Effector CD4-positive, alpha-beta T cell (primary cell): ENCODE measurements at regions not wholly inside any gene's neighbourhood (a gene's known extent, or its start where the extent isn't known, plus 50 kb on each side); places are given as distances from the start of the nearest gene placed in this dataset.
"Not testable (repeated sequence)": the region's sequence is repeated elsewhere in the genome, so short reads cannot be mapped to it uniquely, and the experiment has no call there.

Experiments
- DNase-seq: peaks from one replicate; pipeline ENCODE4 v3.0.0-alpha.2; 2020

- no peak for DNase-seq
Observed at GRCh38 chr6:133758815-133759335, 130.0 kb upstream of the TCF21 start.

GRCh38 chr6:133759524-133759923, 129.4 kb upstream of the TCF21 start:
- no peak for DNase-seq

DNA sequence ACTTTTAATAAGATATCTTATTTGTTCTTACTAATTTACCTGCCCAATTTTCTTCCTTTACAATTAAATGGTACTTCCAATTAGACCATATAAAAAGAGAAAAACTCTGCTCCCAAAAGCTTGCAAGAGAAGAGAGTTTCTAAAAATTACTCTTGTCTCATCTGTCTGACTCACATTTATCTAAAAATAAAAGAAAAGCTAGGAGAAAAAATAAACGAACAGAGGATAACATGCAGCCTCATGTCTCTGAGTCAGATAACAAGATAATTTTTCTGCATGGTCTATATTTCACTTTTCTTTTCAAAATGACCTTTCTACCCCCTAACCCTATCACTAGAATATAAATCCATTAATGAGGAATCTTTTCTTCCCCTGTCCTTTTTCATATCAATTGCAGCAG, 127.2 kb upstream of the TCF21 start:
- no peak for DNase-seq

GRCh38 chr6:133764008-133764753, 124.7 kb upstream of the TCF21 start:
- no peak for DNase-seq

DNA sequence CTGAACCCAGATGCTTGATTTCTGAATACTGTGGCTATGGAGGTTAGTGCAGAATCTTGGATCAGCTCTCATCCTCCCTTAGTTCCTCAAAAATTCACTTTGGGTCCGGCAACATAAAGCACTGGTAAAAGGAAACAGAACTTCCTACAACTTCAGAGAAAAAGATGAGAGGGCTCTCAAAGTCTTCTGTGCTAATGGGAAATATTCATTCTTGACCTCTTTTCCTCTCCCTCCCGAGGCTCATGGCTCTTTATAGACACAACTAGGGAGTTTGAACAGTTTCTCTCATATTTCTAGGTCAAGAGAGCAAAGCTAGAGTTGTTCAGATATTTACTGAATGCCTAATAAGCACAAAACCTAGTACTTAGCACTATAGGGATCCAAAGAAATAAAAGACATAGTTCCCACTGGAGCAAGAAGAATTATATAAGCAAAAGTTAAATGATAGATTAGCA, 124.1 kb upstream of the TCF21 start:
- no peak for DNase-seq

DNA sequence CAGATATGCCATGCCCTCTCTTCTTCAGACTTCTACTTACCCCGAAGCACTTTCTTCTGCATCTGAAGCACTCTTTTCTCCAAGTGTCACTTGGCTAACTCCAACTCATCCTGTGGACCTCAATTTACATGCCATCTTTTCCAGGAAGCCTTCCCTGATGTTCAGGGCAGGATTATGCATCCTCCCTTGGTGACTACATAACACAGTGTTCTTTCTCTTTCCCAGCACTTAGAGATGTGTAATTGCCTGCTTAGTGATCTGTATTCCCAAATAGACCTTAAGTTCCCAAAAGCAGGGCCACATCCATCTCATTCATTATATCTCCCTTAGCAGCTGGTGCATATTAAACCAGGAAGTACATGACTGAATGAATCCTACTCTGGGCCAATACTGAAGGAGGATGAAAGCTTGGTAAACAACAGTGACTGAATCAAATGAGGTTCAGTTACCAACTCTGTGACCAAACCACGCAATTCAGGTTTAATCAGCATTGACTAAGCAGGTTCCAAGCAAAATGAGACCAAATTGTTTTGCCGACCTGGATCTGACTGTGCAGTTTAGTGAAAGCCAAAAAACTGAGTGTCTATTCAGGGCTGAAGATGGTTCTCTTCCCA, 121.4 kb upstream of the TCF21 start:
- no peak for DNase-seq

- DNase-seq: no peak
Observed at GRCh38 chr6:133768656-133769295, 120.1 kb upstream of the TCF21 start.

GRCh38 chr6:133769463-133769862, 119.5 kb upstream of the TCF21 start:
- no peak for DNase-seq

GRCh38 chr6:133772567-133772966, 116.3 kb upstream of the TCF21 start:
- DNase-seq: no peak

DNA sequence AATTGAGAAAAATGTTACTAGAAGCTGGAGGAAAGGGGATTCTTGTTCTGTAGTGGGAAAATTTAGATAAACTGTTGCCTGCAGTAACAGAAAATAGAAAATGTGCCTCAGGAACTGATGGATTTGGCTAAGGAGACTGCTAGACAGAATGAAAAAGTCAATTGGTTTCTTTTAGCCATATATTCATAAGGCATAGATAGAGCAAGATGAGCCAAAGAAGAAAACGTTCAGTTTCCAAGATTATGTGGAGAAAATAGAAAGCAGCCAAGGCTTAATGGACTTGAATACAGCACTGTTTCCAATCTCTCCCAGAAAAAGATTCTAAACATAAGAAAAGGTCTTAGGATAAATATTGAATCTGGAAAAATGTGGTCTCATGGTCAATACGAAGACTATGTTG, 115.1 kb upstream of the TCF21 start:
- no peak for DNase-seq

DNA sequence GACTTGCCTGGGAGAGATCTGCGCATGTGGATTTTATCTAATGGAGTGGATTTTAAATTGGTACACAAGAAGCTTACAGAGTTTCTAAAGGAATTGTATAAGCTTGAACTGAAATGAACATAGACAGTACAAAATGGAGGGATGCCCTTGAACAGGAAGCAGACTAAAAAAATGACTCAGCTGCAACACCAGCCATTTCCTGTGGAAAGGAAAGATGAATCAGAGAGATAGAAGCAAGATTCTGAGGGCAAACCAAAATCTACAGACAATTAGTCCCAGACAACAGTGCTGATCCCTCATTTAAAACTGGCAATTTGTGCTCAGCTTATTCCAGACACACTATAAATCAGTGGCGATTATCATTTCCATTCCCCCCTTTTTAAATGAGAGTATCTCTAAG, 114.6 kb upstream of the TCF21 start:
- DNase-seq: no peak

DNA sequence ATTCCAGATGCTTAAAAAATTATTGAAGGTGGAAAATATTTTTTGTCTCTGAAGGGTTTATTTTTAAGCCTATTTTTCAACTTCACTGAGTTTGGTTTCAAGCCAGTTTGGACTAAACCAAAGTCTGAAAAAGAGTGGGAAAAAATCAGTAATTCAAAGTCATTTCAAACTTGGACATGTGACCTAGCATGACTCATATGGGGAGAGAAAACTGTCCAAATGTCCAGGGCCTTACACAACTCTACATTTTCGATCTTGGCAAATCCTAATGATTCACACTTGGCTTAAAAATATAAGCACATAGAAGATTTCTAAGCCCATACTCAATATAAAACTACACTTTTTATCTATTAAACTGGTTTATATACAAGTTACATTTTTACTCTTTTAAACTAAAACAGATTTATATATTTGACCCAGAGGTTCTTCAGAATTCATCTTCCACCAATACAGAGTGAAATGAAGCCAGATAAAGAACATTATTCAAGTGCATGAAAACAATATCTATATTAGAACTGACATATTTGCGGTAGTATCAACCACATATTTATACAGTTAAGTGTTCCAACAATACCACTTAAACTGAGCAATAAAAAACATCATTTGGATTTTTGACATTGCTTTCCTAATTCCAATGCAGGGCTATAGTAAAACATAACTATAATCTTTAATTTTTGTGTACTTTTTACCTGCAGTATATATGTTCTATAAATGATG, 110.3 kb upstream of the TCF21 start:
- no peak for DNase-seq

GRCh38 chr6:133779916-133780695, 108.8 kb upstream of the TCF21 start:
- DNase-seq: no peak

DNA sequence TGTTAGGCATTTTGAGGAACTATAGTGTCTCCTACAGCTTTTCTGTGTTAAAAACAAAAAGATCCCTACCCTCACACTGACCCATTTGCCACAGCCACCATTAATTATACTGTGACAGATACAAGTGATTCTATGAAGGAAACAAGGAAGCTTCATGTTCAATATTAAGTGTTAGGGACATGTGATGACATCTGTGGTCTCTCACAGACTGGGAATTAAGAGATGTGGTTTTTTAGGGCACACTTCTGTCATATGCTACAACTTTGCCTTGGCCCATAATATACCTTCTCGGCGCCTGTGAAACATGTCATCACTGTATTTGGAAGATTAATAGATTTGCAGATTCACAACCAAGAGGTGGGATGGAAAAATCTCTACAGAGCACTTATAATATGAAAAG, 102.9 kb upstream of the TCF21 start:
- no peak for DNase-seq

- no peak for DNase-seq
Observed at GRCh38 chr6:133787122-133787521, 101.8 kb upstream of the TCF21 start.

DNA sequence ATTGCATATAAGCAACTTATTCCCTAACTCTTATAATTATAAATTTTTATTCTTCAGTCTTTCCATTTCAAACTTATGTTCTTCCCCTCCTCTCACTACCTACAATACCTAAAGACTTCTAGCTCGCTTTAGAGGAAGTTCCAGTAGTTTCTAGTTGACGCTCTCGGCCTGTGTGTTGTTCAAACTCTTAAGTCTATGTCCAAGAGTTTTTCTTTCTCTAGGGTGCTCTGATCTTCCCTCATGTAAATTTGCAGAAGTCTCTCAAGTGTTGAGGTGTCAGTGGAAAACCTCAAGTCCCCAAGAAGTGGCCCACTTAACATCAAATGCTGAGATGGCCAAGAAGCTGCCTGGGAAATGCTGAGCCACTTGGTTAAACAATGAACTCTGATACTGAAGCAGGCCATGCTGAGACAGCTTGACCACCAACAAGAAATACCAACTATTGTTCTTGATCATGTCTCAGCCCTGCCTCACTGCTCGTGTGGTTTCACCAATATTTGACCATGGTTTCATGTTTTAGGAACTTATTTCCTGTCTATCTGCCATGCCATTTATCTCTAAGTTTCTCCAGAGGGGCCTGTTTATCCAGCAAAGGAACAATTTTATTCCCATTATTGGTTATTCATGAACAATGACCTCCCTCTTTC, 100.9 kb upstream of the TCF21 start:
- no peak for DNase-seq

GRCh38 chr6:133788556-133788955, 100.4 kb upstream of the TCF21 start:
- no peak for DNase-seq

- DNase-seq: not testable (repeated sequence)
Observed at GRCh38 chr6:133789449-133789848, 99.5 kb upstream of the TCF21 start.

DNA sequence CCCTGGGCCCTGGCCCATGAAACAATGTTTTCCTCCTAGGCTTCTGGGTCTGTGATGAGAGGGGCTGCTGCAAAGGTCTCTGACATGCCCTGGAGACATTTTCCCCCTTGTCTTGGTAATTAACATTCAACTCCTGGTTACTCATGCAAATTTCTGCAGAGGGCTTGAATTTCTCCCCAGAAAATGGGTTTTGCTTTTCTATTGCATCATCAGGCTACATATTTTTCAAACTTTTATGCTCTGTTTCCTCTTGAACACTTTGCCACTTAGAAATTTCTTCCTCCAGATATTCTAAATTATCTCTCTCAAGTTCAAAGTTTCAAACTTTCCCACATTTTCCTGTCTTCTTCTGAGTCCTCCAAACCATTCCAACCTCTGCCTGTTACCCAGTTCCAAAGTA, 98.2 kb upstream of the TCF21 start:
- DNase-seq: not testable (repeated sequence)

GRCh38 chr6:133795051-133795450, 93.9 kb upstream of the TCF21 start:
- not testable (repeated sequence) for DNase-seq

- no peak for DNase-seq
Observed at GRCh38 chr6:133796235-133796634, 92.7 kb upstream of the TCF21 start.

- DNase-seq: no peak
Observed at GRCh38 chr6:133799043-133799442, 89.9 kb upstream of the TCF21 start.
